Esophagus squamous epithelium (tissue), 4 donors: ENCODE measurements at regions not wholly inside any gene's neighbourhood (a gene's known extent, or its start where the extent isn't known, plus 50 kb on each side); places are given as distances from the start of the nearest gene placed in this dataset.

Source experiments
- POLR2A ChIP-seq, 4 donors: fragments of 450-650 bp; IDR thresholded peaks; one replicate each; pipeline ENCODE4 v1.6.1; 2017; ENCODE audit warnings: antibody characterized with exemption in 4 of 4, mild to moderate bottlenecking in 4 of 4, moderate library complexity in 3 of 4
- TF ChIP-seq, protein P1 (sequence below), 6 experiments: fragments of 450-650 bp in 4 of 6; fragments of 200-600 bp in 2 of 6; sonication (generic) in 2 of 6; IDR thresholded peaks; one replicate each; pipeline ENCODE4 v1.5.1; 2016 to 2019; ENCODE audit warnings: antibody characterized with exemption in 6 of 6, mild to moderate bottlenecking in 4 of 6, moderate library complexity in 4 of 6

DNA sequence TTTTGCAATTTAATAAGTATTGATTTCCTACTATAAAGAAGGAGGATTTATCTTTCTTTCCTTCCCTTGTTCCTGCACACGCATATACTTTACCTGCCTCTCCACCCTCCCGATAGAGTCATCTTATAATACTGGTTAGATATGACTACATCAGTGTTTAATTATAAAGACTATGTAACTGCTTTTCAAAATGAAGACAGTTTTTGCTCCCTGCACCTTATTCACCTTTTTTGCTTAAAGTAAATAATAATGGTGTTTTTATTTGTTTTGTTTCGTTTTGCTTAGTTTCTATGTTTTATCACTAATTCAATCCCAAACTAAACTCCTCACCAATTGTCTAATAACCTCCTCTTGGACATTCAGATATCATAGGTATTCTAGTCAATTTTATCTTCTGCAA, 101.9 kb upstream of the RORA start:
- TF ChIP-seq, protein P1, sequence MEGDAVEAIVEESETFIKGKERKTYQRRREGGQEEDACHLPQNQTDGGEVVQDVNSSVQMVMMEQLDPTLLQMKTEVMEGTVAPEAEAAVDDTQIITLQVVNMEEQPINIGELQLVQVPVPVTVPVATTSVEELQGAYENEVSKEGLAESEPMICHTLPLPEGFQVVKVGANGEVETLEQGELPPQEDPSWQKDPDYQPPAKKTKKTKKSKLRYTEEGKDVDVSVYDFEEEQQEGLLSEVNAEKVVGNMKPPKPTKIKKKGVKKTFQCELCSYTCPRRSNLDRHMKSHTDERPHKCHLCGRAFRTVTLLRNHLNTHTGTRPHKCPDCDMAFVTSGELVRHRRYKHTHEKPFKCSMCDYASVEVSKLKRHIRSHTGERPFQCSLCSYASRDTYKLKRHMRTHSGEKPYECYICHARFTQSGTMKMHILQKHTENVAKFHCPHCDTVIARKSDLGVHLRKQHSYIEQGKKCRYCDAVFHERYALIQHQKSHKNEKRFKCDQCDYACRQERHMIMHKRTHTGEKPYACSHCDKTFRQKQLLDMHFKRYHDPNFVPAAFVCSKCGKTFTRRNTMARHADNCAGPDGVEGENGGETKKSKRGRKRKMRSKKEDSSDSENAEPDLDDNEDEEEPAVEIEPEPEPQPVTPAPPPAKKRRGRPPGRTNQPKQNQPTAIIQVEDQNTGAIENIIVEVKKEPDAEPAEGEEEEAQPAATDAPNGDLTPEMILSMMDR (IDR thresholded peaks at IDR 0.05), result no peak
- TF ChIP-seq POLR2A (IDR thresholded peaks at IDR 0.05), result no peak
